ENCODE measurements at regions not wholly inside any gene's neighbourhood (a gene's known extent, or its start where the extent isn't known, plus 50 kb on each side); places are given as distances from the start of the nearest gene placed in this dataset.

- H3K4me3 ChIP-seq (ENCODE audit: low read length) = no peak overlapping the region
- H3K9ac ChIP-seq (ENCODE audit: low read length) = no peak overlapping the region
- no peak overlapping the region for H2AFZ ChIP-seq (ENCODE audit: low read depth, low read length)
- no peaks in the 10 kb centered on the region for H3K4me1 ChIP-seq (ENCODE audit: low read length)
- no peaks in the 10 kb centered on the region for H3K36me3 ChIP-seq (replicated peaks; ENCODE audit: low read depth, low read length)
- H3K27ac ChIP-seq (ENCODE audit: low read length) = no peak overlapping the region
- H4K20me1 ChIP-seq (ENCODE audit: insufficient read depth, low read length) = no peaks in the 10 kb centered on the region
- no peak overlapping the region for H3K4me2 ChIP-seq (ENCODE audit: low read length)
- TF ChIP-seq EZH2phosphoT487 (IDR thresholded peaks at IDR 0.05; ENCODE audit: low read depth) (no peak), CTCF (IDR thresholded peaks at IDR 0.05; ENCODE audit: low read depth, low read length) (no peak)
- H3K27me3 ChIP-seq (ENCODE audit: low read depth, low read length) = no peaks in the 10 kb centered on the region
- no peaks in the 10 kb centered on the region for H3K9me3 ChIP-seq (ENCODE audit: insufficient read depth, low read length)
- no peaks in the 10 kb centered on the region for H3K79me2 ChIP-seq (ENCODE audit: low read length)
Observed at GRCh38 chr3:162287600-162287999, 791.0 kb downstream of the OTOL1 start.

- H3K4me2 ChIP-seq (ENCODE audit: low read length) = no peak overlapping the region
- TF ChIP-seq CTCF (IDR thresholded peaks at IDR 0.05; ENCODE audit: low read depth, low read length) (no peak), EZH2phosphoT487 (IDR thresholded peaks at IDR 0.05; ENCODE audit: low read depth) (no peak)
- H4K20me1 ChIP-seq (ENCODE audit: insufficient read depth, low read length) = no peaks in the 10 kb centered on the region
- H3K79me2 ChIP-seq (ENCODE audit: low read length) = no peaks in the 10 kb centered on the region
- H3K27ac ChIP-seq (ENCODE audit: low read length) = no peak overlapping the region
- H3K27me3 ChIP-seq (ENCODE audit: low read depth, low read length) = no peaks in the 10 kb centered on the region
- H3K4me1 ChIP-seq (ENCODE audit: low read length) = no peaks in the 10 kb centered on the region
- no peaks in the 10 kb centered on the region for H3K9me3 ChIP-seq (ENCODE audit: insufficient read depth, low read length)
- no peak overlapping the region for H3K4me3 ChIP-seq (ENCODE audit: low read length)
- H3K9ac ChIP-seq (ENCODE audit: low read length) = no peak overlapping the region
- H3K36me3 ChIP-seq (replicated peaks; ENCODE audit: low read depth, low read length) = no peaks in the 10 kb centered on the region
- H2AFZ ChIP-seq (ENCODE audit: low read depth, low read length) = no peak overlapping the region
Observed at GRCh38 chr3:162292409-162292808, 795.8 kb downstream of the OTOL1 start.

- Histone ChIP-seq H3K27me3 (ENCODE audit: low read depth, low read length) (peaks cover 8% of the 10 kb centered on the region), H3K79me2 (ENCODE audit: low read length) (no peaks in the 10 kb centered on the region), H3K36me3 (replicated peaks; ENCODE audit: low read depth, low read length) (no peaks in the 10 kb centered on the region), H3K9me3 (ENCODE audit: insufficient read depth, low read length) (no peaks in the 10 kb centered on the region), H3K9ac (ENCODE audit: low read length) (no peak overlapping the region), H3K4me1 (ENCODE audit: low read length) (no peaks in the 10 kb centered on the region), H4K20me1 (ENCODE audit: insufficient read depth, low read length) (no peaks in the 10 kb centered on the region), H3K27ac (ENCODE audit: low read length) (no peak overlapping the region), H3K4me2 (ENCODE audit: low read length) (no peak overlapping the region), H3K4me3 (ENCODE audit: low read length) (no peak overlapping the region), H2AFZ (ENCODE audit: low read depth, low read length) (no peak overlapping the region)
- TF ChIP-seq EZH2phosphoT487 (IDR thresholded peaks at IDR 0.05; ENCODE audit: low read depth) (no peak), CTCF (IDR thresholded peaks at IDR 0.05; ENCODE audit: low read depth, low read length) (no peak)
Observed at GRCh38 chr3:162295323-162295983, 798.8 kb downstream of the OTOL1 start.

- no peak overlapping the region for H3K9ac ChIP-seq (ENCODE audit: low read length)
- no peaks in the 10 kb centered on the region for H4K20me1 ChIP-seq (ENCODE audit: insufficient read depth, low read length)
- H3K27me3 ChIP-seq (ENCODE audit: low read depth, low read length) = peaks cover 15% of the 10 kb centered on the region
- H3K79me2 ChIP-seq (ENCODE audit: low read length) = no peaks in the 10 kb centered on the region
- TF ChIP-seq CTCF (IDR thresholded peaks at IDR 0.05; ENCODE audit: low read depth, low read length) (no peak), EZH2phosphoT487 (IDR thresholded peaks at IDR 0.05; ENCODE audit: low read depth) (peak; percentile 64; the same call in 1 of the 2 replicates)
- H3K27ac ChIP-seq (ENCODE audit: low read length) = no peak overlapping the region
- peaks cover 9% of the 10 kb centered on the region for H3K4me1 ChIP-seq (ENCODE audit: low read length)
- no peak overlapping the region for H3K4me3 ChIP-seq (ENCODE audit: low read length)
- no peaks in the 10 kb centered on the region for H3K36me3 ChIP-seq (replicated peaks; ENCODE audit: low read depth, low read length)
- no peaks in the 10 kb centered on the region for H3K9me3 ChIP-seq (ENCODE audit: insufficient read depth, low read length)
- H3K4me2 ChIP-seq (ENCODE audit: low read length) = peak overlapping the region; percentile 31; the same call in 1 of the 2 replicates
- H2AFZ ChIP-seq (ENCODE audit: low read depth, low read length) = no peak overlapping the region
Observed at GRCh38 chr3:162302983-162303624, 806.5 kb downstream of the OTOL1 start.

Measured in OCI-LY3 (cell line).